GM19452 (cell line): ENCODE measurements at regions not wholly inside any gene's neighbourhood (a gene's known extent, or its start where the extent isn't known, plus 50 kb on each side); places are given as distances from the start of the nearest gene placed in this dataset.
"Not testable (repeated sequence)": the region's sequence is repeated elsewhere in the genome, so short reads cannot be mapped to it uniquely, and the experiment has no call there.

Experiments used
- ATAC-seq: cut with Tn5 transposase; IDR thresholded peaks from one replicate; pipeline ENCODE4 v1.9.1; 2021; ENCODE audit not compliant: unreplicated experiment

GRCh38 chr7:130789436-130789835, 55.4 kb upstream of the KLF14 start:
- ATAC-seq = no peak

- no peak for ATAC-seq
Measured at GRCh38 chr7:130791746-130792145, 57.7 kb upstream of the KLF14 start.

GRCh38 chr7:130793855-130794618, 60.0 kb upstream of the KLF14 start:
- no peak for ATAC-seq

DNA sequence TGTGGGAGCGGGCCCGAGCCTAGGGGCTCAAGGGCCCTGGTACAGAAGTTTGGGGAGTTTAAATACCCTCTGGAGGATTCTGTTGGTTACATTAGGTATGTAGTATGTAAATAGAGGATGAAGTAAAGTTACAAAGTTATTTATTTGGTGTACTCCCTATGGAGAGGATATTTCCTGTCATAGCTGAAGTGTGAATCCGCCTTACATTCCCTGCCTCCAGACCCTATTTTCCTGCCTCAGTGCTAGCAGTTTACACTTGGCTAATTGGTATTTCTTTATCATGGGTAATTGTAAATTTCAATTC, 60.6 kb upstream of the KLF14 start:
- ATAC-seq = no peak

GRCh38 chr7:130796425-130796824, 62.4 kb upstream of the KLF14 start:
- ATAC-seq = not testable (repeated sequence)

GRCh38 chr7:130803127-130803526, 69.1 kb upstream of the KLF14 start:
- no peak for ATAC-seq

DNA sequence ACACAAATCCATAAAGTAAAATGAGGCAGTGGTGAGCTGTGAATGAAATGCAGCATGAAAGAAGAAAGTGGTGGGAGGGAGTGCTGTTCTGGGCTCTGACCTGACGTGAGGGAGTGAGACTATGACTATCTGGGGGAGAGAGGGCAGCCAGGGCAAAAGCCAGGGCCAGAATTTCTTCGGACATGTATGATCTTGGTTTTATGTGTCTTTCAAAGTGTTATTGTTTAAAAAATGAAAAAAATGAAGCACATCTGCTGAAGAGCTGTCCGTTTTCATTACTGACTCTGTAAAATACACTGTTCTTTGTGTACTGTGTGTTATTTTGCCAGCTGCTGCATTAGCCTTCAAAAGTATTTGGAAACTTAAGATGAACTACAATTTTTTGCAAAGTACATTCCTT, 70.2 kb upstream of the KLF14 start:
- no peak for ATAC-seq

- ATAC-seq = not testable (repeated sequence)
Measured at GRCh38 chr7:130812819-130813218, 78.8 kb upstream of the KLF14 start.

DNA sequence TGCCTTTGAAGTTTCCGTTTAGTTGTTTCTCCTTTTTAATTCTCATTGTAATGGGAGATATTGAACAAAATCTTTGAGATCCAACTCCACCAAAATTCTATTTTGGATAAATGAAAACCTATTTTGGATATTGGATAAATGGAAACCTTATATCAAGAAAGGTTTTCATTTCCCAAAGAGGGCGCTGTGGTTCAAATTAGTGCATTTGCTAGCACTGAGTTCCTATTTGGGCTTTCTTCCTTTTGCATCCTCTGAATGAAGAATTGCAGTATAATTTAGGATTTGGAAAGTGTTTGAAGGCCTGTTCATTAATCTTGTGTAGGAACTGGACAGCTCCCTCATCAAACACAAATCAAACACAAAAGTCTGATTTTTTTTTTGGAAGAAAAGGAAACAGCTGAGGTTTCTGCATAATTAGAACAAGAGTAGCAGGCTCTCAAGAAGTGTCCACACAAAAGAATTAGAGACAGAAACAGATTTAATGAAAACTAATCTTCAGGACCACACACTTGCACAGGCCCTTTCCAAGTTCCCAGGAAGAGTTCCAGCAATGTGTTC, 80.8 kb upstream of the KLF14 start:
- ATAC-seq = no peak

DNA sequence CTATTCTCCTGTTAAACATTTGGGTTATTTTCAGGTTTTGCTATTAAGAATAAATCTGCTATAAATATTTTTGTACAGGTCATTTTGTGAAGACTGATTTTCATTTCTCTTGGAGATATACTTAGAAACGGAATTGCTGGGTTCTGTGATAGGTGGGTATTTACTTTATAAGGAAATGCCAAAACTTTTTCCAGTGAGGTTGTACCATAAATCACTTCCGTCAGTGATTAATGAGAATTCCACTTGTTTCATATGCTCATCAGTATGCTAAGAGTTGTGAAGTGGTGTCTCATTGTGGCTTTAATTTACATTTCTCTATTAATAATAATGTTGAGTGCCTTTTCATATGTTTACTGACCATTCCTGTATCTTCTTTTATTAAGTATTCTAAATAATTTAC, 84.0 kb upstream of the KLF14 start:
- no peak for ATAC-seq

- ATAC-seq = no peak
Measured at GRCh38 chr7:130821864-130822263, 87.9 kb upstream of the KLF14 start.

DNA sequence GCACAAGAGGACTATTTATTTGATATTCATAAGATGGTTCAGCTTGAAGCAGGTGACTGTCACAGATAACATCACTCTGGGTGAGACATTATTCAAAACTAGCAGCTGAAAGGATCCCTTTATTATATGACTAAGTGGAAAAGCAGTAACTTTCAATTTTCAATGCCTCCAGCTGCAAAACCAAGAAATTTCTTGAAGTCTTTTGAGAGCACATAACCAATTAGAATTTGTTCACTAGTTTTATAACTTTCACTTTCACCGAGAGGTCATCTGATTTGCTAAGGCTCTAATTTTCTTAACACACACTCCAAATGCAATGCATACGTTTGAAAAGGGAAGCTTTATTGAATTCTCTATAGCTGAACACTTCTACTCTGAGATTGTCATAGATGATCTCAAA, 88.6 kb upstream of the KLF14 start:
- ATAC-seq = no peak

GRCh38 chr7:130823060-130823459, 89.1 kb upstream of the KLF14 start:
- no peak for ATAC-seq

DNA sequence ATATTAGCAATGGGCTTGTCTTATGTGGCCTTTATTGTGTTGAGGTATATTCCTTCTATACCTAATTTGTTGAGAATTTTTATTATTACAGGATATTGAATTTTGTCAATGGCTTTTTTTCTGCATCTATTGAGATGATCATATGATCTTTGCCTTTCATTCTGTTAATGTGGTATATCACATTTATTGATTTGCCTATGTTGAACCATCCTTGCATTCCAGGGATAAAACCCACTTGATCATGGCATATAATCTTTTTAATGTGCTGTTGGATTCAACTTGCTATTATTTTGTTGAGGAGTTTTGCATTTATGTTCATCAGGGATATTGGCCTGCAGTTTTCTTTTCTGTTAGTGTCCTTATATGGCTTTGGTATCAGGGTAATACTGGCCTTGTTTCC, 91.8 kb upstream of the KLF14 start:
- ATAC-seq = no peak

- ATAC-seq = no peak
Measured at GRCh38 chr7:130829415-130829814, 95.4 kb upstream of the KLF14 start.

GRCh38 chr7:130831322-130831721, 97.3 kb upstream of the KLF14 start:
- ATAC-seq = no peak

GRCh38 chr7:130831817-130832481, 97.9 kb upstream of the KLF14 start:
- ATAC-seq = no peak

DNA sequence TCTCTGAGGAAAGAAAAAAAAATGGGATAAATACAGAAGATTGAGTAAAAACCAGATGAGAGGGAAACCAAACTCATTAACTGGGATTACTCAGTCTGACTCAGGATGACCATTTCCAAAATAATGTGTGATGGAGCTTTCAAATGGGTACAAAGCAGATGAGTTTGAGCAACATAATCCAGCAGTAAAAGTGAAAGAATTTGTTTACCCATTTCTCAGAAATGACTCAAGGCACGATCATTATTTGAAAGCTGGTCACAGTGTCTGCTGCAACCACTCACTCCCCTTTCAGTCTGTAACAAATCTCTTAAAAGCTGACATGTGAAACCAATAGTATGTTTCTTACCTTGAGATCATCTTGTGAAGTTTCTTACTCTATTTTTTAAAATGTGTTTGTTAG, 104.7 kb upstream of the KLF14 start:
- ATAC-seq = no peak

DNA sequence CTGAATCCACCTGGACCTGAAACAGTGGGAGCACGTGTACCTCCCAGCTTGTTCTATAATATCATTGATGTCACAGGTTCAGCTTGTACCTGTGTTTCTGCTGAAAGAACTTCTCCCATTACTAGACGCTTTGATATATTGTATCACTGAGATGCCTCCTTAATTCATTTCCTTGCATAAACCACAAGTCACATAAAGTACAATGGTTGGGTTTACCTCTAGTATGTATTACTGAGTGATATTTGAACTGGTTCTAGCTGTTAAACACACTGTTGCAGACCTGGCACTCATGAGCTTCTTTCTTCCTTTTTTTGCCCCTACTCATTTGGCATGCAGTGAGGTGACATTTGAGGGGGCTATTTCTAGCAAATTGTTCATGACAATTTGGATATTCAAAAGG, 106.6 kb upstream of the KLF14 start:
- ATAC-seq = no peak

DNA sequence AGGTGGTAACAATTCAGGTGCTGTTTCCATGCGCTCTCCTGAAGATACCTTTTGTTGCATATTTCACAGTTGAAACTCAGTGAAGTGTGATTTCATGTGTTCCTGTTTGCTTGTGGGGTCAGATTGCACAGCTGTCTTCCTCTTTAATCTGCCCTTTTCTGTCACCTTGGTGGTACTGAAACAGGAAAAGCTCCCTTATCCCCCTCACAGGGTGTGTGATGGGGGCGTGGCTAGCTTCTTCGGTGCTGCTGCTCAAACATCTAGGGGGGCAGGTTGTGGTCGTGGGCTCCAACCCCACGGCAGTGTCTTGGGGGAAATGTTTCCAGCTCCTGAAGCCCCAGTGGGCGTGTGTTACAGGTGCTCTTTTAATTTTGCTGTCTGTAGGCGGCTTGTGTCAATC, 107.4 kb upstream of the KLF14 start:
- ATAC-seq = no peak

DNA sequence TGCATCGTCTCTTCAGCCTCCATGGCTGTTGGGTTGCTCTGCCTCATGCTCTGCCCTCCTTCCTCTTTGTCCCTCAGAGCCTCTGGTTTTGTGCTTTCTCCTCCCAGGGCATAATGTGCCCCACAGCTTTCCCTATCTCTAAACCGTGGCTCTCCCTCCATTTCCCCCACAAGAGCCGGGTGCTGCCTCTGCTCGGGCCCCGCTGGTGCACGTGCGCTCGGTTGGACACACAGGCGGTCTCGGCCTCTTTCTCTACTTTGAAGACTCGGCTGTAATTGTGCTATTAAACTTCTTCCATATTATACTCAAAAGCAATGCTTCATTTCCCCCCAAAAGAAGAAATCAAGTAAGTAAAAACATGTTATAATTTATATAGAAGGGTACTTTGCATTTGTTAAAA, 109.7 kb upstream of the KLF14 start:
- ATAC-seq = no peak

GRCh38 chr7:130844811-130845580, 111.0 kb upstream of the KLF14 start:
- ATAC-seq = no peak
